HS-5 (cell line): ENCODE measurements at regions not wholly inside any gene's neighbourhood (a gene's known extent, or its start where the extent isn't known, plus 50 kb on each side); places are given as distances from the start of the nearest gene placed in this dataset.

Source experiments
- DNase-seq: peaks from one replicate; pipeline ENCODE4 v3.0.0-alpha.2; 2012; ENCODE audit warnings: low read depth

DNA sequence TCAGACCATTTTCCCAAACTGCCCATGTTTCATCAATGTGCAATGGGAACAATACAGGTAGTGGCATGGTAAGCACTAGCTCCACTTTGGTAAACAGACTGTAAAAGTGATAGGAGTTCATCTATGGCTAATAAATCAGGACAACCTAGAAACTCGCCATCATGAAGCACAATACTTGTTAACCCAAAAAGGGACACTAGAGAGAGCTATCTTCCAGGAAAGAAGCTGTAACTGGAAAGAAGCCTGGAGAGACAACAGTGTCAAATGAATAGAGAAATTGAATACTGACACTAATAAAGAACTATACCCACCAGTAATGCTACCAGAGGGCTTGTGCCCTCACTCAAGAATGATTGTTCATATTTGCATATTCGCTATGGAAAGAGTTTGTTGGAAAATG, 164.7 kb upstream of the RGS18 start:
- DNase-seq, result no peak

DNA sequence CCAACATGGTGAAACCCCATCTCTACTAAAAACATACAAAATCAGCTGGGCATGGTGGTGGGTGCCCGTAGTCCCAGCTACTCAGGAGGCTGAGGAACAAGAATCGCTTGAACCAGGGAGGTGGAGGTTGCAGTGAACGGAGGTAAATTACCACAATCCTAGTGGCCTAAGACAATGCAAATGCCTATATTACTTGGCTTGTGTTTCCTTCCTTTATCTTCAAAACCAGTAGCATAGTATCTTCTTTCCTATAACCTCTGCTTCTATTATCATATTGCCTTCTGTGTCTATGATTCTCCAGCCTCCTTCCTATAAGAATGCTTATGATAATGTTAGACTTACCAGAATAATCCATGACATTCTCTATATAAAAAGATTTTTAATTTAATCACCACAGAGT, 156.2 kb upstream of the RGS18 start:
- no peak for DNase-seq

DNA sequence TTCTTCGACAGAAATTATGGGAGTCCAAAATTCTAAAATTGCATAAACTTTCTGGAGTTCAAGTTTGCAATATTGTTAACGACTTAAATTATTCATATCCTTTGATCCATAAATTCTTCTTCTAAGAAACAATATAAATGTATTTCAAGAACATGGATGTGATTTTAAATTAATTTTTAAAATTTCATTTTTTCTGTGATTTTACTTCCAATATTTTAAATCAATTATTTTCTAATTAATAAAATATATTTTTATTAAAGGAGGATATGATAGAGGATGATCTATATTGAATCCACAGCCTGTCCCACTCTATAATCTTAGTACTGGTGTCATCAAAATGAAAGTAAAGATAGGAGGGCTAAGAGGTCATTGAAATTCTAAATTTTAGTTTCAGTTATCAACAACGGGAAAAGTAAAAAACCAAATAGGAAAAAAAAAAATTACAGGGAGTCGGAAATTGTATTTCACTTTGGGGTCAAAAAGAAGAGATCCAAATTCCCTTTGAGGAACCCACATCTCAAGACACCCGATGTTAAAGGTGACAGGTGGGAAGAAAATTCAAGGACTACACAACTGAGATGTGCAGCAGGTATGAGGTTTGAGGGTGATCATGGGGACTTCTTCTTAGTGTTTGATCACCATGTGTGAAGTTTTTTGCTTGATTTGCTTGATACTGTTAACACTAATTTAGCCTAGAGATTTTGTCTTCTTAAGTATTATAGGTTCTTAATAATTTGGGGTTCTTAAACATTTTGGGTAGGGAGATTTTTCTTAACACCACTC, 154.8 kb upstream of the RGS18 start:
- no peak for DNase-seq

DNA sequence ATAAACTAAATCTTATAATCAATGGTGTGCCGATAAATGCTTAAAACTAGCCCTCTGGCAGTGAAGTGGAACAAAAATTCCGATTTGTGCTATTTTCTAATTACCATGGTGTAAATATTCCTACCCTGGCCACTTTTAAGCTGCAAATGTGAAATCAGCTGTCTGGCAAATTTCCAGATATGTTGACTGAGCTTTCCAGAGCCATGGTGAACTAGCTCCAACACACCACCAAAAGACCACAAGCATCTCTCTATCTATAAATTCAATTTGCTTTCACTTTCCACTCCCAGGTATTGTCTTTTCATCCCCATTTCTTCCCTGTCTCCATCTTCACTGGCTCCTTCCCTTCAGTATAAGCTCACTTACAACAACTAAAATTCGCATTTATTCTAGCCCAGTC, 152.3 kb upstream of the RGS18 start:
- DNase-seq, result no peak

GRCh38 chr1:192008281-192008825, 149.9 kb upstream of the RGS18 start:
- no peak for DNase-seq

- no peak for DNase-seq
Measured at GRCh38 chr1:192010406-192010805, 147.9 kb upstream of the RGS18 start.

DNA sequence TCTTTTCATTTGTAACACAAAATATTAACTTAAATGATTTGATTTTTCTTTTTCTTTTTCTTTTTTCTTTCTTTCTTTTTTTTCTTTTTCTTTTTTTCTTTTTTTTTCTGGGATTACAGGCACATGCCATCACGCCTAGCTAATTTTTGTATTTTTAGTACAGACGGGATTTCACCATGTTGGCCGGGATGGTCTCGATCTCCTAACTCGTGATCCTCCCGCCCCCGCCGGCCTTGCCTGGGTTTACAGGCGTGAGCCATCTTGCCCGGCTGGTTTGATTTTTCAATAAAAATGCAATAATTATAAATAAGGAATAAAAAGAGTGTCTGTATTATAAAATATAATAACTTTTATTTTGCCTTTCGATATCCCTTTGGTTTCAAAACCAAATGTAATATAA, 146.7 kb upstream of the RGS18 start:
- DNase-seq, result no peak

DNA sequence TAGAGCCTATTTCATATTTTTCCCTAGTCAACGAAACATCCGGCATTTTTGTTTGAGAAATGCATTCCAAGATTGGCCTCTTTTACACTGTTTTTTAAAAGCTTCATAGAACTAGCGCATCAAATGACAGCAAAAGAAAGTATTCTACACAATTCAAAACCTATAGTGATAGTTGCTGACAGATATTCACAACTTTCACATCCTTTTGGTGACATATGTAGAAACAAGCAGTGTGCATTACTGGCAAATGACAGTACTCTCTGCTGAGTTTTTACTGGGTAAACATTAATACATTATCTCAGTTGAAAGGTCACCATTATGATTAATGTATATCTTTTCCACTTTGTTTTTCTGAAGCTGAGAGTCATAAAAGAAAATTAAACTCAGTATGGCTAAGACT, 135.4 kb upstream of the RGS18 start:
- DNase-seq, result no peak

- no peak for DNase-seq
Measured at GRCh38 chr1:192024881-192025280, 133.4 kb upstream of the RGS18 start.

- no peak for DNase-seq
Measured at GRCh38 chr1:192038567-192038966, 119.7 kb upstream of the RGS18 start.

DNA sequence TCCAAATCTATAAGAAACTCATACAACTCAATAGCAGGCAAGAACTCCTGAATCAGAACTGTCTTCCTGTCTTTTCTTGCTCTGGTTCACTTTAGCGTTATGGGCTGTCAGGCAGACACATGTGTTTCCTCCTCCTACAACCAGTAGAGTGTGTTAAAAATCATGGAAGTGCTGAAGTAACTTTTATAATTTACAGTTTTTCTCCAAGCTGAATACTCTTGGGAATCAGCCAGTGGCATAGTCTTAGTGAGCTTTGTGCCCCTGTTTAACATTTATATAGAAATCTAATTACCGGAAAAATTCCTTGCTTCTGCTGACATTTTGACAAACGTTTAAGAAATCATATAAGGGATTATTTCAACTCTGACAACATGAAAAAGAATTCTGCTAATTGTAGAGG, 113.1 kb upstream of the RGS18 start:
- DNase-seq, result no peak

GRCh38 chr1:192053531-192053971, 104.7 kb upstream of the RGS18 start:
- DNase-seq, result no peak

GRCh38 chr1:192057766-192058165, 100.5 kb upstream of the RGS18 start:
- DNase-seq, result no peak

- DNase-seq, result no peak
Measured at GRCh38 chr1:192059407-192059806, 98.9 kb upstream of the RGS18 start.

DNA sequence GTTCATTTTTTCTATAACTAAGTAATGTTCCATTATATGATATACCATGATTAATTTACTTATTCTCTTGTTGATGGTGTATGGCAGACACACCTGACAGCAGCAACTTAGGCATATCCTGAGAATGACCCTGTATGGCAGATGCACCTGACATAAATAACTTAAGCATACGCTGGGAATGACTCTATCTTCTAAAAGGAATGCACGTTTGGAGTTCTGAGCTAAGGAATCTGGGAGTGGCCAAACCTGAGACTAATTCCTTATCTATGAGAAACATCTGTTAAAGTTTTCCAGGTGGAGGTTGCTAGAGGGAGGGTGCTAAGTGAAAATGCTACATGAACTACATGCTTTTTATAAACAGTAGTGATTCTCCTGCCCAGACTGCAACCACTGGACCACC, 96.7 kb upstream of the RGS18 start:
- DNase-seq, result no peak

DNA sequence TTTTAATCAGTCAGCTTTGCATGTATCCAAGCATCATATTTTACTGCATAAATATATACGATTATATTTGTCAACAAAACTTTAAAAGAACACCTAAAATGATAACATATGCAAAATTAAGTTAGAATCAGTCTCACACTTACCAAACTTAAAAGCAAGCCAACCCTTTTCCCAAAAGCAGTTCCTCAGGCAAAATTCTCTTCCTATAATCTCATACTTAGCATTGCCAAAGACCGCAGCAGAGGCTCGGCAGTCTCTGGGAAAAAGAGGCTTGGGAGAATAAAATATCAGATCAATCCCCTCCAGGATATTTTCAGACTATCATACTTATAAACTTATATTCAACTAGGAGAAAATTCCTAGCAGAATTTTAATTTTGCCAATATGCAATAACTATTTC, 93.2 kb upstream of the RGS18 start:
- no peak for DNase-seq

DNA sequence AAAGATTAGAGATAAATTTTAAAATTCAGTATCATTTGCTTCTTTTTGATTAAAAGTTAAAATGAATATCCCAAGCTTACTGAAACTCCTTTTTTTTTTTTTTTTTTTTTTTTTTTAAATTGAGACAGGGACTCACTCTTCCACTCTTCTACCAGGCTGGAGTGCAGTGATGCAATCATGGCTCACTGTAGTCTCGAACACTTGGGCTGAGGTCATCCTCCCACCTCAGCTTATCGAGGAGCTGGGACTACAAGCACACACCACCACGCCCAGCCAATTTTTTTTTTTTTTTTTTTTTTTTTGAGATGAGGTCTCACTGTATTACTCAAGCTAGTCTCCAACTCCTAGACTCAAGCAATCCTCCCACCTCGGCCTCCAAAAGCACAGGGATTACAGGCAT, 92.1 kb upstream of the RGS18 start:
- no peak for DNase-seq

DNA sequence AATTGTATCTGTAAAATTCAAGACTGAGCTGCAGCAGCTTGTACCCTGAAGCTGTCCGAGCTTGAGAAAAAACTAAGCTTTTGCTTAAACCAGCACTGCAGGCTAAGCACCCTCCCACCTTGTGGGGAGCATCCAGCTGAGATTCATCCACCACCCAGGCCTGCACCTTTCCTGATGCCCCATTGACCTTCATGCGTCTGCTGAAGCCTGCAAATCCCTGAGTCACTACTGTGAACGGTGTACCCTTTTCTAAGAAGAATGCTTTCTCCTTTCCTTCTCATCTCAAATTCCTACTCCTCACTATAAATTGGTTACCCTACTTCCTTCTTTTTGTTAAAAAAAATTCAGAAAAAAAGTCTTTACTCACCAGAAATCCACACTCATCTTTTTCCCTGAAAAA, 90.9 kb upstream of the RGS18 start:
- no peak for DNase-seq

GRCh38 chr1:192070213-192070612, 88.0 kb upstream of the RGS18 start:
- no peak for DNase-seq

DNA sequence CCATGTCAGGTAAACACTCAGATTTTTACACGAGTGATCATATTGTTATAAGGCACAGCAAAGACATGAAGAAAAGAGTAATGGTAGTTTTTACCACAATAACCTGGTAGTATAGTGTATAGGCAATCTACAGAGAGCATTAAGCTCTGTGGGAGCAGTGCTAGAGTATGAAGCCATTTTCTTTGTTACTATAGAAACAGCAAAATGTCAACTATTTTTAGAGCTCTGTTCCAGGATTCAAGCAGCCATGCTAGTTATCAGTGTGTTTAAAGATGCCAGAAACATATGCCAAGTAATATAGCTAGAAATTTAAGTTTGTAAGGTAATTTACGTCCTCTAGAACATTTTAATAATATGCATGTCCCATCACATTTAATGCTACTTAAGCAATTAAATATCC, 77.6 kb upstream of the RGS18 start:
- no peak for DNase-seq

DNA sequence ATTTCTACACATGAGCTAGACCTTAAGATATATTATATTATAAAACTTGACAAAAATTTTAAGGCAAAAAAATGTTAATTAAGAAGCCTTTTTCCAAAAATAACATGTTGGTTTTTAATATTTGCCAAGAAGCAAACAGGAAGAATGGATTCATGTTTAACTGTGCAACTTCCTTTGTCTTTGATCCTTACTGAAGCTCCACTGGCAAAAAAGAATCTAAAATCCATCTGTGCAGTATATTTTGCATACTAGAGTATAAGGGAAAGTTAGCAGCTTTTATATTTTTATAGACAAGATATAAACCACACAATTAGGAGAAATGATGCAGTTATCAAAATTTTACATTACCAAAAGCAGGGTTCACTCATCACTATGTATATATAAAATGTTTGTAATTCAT, 76.9 kb upstream of the RGS18 start:
- no peak for DNase-seq

DNA sequence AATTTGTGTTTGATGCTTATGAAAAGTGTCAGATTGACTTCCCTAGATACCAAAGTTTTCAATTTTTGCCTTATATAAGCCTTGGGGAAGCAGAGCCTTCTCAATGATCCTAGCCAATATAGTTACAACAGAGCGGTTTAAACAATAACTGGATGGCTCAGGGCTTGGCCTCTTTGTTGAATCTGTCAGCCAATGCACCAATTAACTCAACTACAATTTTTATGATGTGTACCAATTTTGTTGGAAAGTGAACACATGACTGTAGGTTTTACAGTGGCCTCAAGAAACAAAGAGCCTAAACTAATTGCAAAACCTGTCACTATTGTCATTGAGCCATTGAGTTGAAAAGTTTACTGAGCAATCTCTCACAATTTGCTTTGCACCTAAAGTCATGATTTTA, 71.6 kb upstream of the RGS18 start:
- no peak for DNase-seq

DNA sequence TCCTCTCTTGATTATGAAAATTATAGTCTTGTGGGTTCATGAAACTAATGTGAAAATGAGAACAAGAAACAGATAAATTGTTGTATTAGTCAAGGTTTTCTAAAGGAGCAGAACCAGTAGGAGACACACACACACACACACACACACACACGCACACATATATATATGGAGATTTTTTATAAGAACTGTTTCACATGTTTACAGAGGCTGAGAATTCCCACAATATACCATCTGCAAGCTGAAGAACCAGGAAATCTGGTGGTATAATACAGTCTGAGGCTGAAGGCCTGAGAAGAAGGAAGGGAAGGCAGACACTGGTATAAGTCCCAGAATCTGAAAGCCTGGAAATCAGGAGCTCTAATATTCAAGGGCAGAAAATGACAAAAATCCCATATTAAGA, 70.9 kb upstream of the RGS18 start:
- no peak for DNase-seq

GRCh38 chr1:192088496-192088895, 69.8 kb upstream of the RGS18 start:
- DNase-seq, result no peak
